Sigmoid colon (tissue), 4 donors: ENCODE measurements at regions not wholly inside any gene's neighbourhood (a gene's known extent, or its start where the extent isn't known, plus 50 kb on each side); places are given as distances from the start of the nearest gene placed in this dataset.

ENCODE experiments used
- CTCF ChIP-seq, 4 experiments: fragments of 450-650 bp in 3 of 4; fragments of 200-600 bp in 1 of 4; IDR thresholded peaks; one replicate each; pipeline ENCODE4 v1.5.1; 2016 to 2019; ENCODE audit warnings: antibody characterized with exemption in 4 of 4, mild to moderate bottlenecking in 3 of 4, moderate library complexity in 2 of 4
- POLR2AphosphoS5 ChIP-seq, 4 donors: sonication (generic); formaldehyde crosslinking; IDR thresholded peaks; one replicate each; pipeline ENCODE4 v1.6.1; 2017; ENCODE audit warnings: antibody characterized with exemption in 4 of 4

DNA sequence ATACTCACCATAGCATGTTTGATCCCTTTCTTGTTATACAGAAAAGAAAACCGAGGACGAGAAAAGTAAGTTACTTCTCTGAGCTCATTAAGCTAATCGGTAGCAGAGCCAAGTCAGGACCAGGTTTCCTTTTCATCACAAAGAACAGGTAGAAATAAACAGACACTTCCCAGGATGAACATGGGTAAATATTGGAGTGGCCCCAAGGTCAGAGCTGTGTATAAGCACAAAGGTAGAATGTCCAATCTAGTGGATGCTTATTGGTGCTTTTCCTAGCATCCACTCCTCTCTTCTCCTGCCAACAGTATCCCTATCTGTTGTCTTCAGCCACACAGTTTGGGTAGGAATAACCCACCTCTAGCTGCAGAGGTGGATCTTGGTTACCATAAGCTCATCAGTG lies 52.8 kb upstream of the THUMPD3 start:
- TF ChIP-seq POLR2AphosphoS5 (IDR thresholded peaks at IDR 0.05) (no peak), CTCF (IDR thresholded peaks at IDR 0.05) (no peak)
